ENCODE measurements at regions not wholly inside any gene's neighbourhood (a gene's known extent, or its start where the extent isn't known, plus 50 kb on each side); places are given as distances from the start of the nearest gene placed in this dataset.
"Not testable (repeated sequence)": the region's sequence is repeated elsewhere in the genome, so short reads cannot be mapped to it uniquely, and the experiment has no call there.

GRCh38 chr2:191500566-191500883 lies 177.4 kb upstream of the NABP1 start:
- H3K4me3 ChIP-seq (ENCODE audit: low read length): no peak overlapping the region
- no peak overlapping the region for H3K9ac ChIP-seq (ENCODE audit: low read length)
- no peak overlapping the region for H3K27ac ChIP-seq (ENCODE audit: low read depth, low read length)
- H3K4me1 ChIP-seq (ENCODE audit: control insufficient read depth, insufficient read depth, low read length): no peaks in the 10 kb centered on the region
- H3K27me3 ChIP-seq (ENCODE audit: control insufficient read depth, insufficient read depth, low read length): no peaks in the 10 kb centered on the region
- H3K36me3 ChIP-seq (ENCODE audit: control insufficient read depth, insufficient read depth, low read length): no peaks in the 10 kb centered on the region

DNA sequence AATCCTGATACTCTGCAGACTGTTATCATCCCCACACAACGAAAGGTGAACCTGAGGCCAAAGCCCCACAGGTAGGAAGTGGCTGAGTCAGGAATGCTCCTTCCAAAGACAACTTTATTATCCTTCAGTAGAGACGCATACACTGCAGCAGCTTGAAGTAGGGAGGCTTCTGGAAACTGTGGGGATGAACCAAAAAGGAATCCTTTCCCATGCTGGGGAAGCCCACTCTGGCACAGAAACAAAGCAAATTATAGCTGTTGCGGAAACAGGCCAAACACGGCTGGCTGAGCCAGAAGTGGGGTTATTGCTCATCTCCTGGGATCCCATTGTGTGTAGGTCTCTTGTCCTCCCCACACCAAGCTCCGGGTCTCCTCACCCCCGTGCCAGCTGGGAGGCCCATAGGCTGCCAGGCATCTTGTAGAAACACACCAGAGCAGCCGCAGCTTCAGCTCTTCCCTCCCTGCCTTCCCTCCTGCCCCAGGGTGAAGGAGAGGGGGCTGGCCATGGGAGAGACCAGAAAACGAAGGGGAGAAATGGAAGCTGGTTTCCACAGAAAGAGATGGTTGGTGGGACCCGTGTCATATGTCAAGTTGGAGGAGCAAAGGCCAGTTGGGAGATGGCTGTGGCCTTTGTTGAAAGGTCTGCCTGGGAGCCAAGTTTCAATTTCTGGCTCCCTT lies 176.9 kb upstream of the NABP1 start:
- no peaks in the 10 kb centered on the region for H3K4me1 ChIP-seq (ENCODE audit: control insufficient read depth, insufficient read depth, low read length)
- H3K27ac ChIP-seq (ENCODE audit: low read depth, low read length): no peak overlapping the region

GRCh38 chr2:191501561-191502168 lies 176.3 kb upstream of the NABP1 start:
- no peaks in the 10 kb centered on the region for H3K4me1 ChIP-seq (ENCODE audit: control insufficient read depth, insufficient read depth, low read length)
- no peak overlapping the region for H3K27ac ChIP-seq (ENCODE audit: low read depth, low read length)
- no peak overlapping the region for H3K9ac ChIP-seq (ENCODE audit: low read length)
- H3K36me3 ChIP-seq (ENCODE audit: control insufficient read depth, insufficient read depth, low read length): no peaks in the 10 kb centered on the region
- no peaks in the 10 kb centered on the region for H3K27me3 ChIP-seq (ENCODE audit: control insufficient read depth, insufficient read depth, low read length)
- H3K4me3 ChIP-seq (ENCODE audit: low read length): no peak overlapping the region

More for the DNA sequence above, 176.9 kb upstream of the NABP1 start:
- no peaks in the 10 kb centered on the region for H3K27me3 ChIP-seq (ENCODE audit: control insufficient read depth, insufficient read depth, low read length)
- no peak overlapping the region for H3K9ac ChIP-seq (ENCODE audit: low read length)
- no peaks in the 10 kb centered on the region for H3K36me3 ChIP-seq (ENCODE audit: control insufficient read depth, insufficient read depth, low read length)
- H3K4me3 ChIP-seq (ENCODE audit: low read length): no peak overlapping the region

DNA sequence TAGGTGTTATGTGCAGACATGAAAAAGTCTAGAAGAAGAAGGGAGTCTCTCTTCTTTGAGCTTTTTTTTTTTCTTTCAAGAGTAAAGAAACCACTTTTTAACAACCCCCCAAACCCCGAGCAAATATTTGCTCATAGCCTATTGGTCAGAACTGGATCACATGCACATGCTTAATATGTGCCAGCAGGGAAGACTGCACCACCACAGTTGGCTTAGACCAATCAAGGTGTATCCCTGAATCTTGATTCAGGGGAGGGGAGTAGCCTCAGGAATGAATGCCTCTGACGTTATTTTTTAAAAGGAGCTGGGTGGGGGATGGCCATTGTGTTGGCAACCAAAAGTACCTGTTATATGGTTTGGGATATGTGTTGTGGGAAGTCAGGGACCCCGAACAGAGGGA lies 171.4 kb upstream of the NABP1 start:
- Histone ChIP-seq H3K4me1 (ENCODE audit: control insufficient read depth, insufficient read depth, low read length) (no peaks in the 10 kb centered on the region), H3K27me3 (ENCODE audit: control insufficient read depth, insufficient read depth, low read length) (no peaks in the 10 kb centered on the region), H3K4me3 (ENCODE audit: low read length) (no peak overlapping the region), H3K36me3 (ENCODE audit: control insufficient read depth, insufficient read depth, low read length) (no peaks in the 10 kb centered on the region), H3K9ac (ENCODE audit: low read length) (no peak overlapping the region), H3K27ac (ENCODE audit: low read depth, low read length) (no peak overlapping the region)

GRCh38 chr2:191507252-191507853 lies 170.6 kb upstream of the NABP1 start:
- H3K36me3 ChIP-seq (ENCODE audit: control insufficient read depth, insufficient read depth, low read length); H3K9ac ChIP-seq (ENCODE audit: low read length); H3K4me1 ChIP-seq (ENCODE audit: control insufficient read depth, insufficient read depth, low read length); H3K27me3 ChIP-seq (ENCODE audit: control insufficient read depth, insufficient read depth, low read length); H3K27ac ChIP-seq (ENCODE audit: low read depth, low read length); H3K4me3 ChIP-seq (ENCODE audit: low read length): not testable (repeated sequence)

DNA sequence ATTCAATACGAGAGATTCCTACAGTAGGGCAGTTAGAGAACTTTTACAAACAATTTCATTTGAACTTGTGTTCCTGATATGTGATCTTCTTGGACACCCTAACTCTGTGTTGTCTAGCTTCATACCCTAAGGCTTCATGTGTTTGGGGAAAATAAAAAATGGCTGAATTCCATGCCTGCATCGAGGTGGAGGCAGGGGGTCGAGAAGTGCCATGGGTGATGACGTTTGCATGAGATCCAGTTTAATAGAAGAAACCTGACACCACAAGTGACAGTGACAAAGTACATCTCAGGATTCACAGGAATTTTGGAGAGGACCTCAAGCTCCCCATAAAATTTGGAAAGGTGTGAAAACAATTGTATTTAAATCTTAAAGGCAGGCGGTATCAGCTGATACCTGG lies 169.2 kb upstream of the NABP1 start:
- no peak overlapping the region for H3K27ac ChIP-seq (ENCODE audit: low read depth, low read length)
- no peak overlapping the region for H3K9ac ChIP-seq (ENCODE audit: low read length)

GRCh38 chr2:191512216-191512835 lies 165.6 kb upstream of the NABP1 start:
- no peaks in the 10 kb centered on the region for H3K4me1 ChIP-seq (ENCODE audit: control insufficient read depth, insufficient read depth, low read length)
- H3K4me3 ChIP-seq (ENCODE audit: low read length): no peak overlapping the region
- H3K27ac ChIP-seq (ENCODE audit: low read depth, low read length): no peak overlapping the region
- no peaks in the 10 kb centered on the region for H3K36me3 ChIP-seq (ENCODE audit: control insufficient read depth, insufficient read depth, low read length)
- H3K27me3 ChIP-seq (ENCODE audit: control insufficient read depth, insufficient read depth, low read length): no peaks in the 10 kb centered on the region
- H3K9ac ChIP-seq (ENCODE audit: low read length): no peak overlapping the region

More for the DNA sequence above, 169.2 kb upstream of the NABP1 start:
- Histone ChIP-seq H3K4me3 (ENCODE audit: low read length) (no peak overlapping the region), H3K27me3 (ENCODE audit: control insufficient read depth, insufficient read depth, low read length) (no peaks in the 10 kb centered on the region), H3K4me1 (ENCODE audit: control insufficient read depth, insufficient read depth, low read length) (no peaks in the 10 kb centered on the region), H3K36me3 (ENCODE audit: control insufficient read depth, insufficient read depth, low read length) (no peaks in the 10 kb centered on the region)

GRCh38 chr2:191512874-191513273 lies 165.1 kb upstream of the NABP1 start:
- Histone ChIP-seq H3K36me3 (ENCODE audit: control insufficient read depth, insufficient read depth, low read length) (no peaks in the 10 kb centered on the region), H3K4me1 (ENCODE audit: control insufficient read depth, insufficient read depth, low read length) (no peaks in the 10 kb centered on the region), H3K4me3 (ENCODE audit: low read length) (no peak overlapping the region), H3K27ac (ENCODE audit: low read depth, low read length) (no peak overlapping the region), H3K9ac (ENCODE audit: low read length) (no peak overlapping the region), H3K27me3 (ENCODE audit: control insufficient read depth, insufficient read depth, low read length) (no peaks in the 10 kb centered on the region)

DNA sequence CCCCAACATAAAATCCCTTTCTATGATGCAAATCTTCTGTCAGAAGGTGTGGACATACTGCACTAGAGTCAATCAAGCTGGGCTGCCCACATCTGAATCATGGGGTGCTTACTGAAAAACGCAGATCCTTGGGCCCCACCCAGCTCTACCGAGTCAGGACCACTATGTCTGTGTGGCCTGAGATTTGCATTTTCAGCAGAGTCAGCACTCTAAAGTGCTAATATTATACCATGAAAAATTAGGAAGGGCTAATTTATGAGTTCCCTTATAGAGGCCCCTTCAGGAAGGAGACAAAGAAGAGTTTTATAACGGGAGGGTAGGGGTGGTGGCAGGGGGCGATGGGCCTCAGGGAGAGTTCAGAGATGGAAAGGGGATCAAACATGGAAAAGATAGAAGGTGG lies 163.3 kb upstream of the NABP1 start:
- no peaks in the 10 kb centered on the region for H3K4me1 ChIP-seq (ENCODE audit: control insufficient read depth, insufficient read depth, low read length)
- no peaks in the 10 kb centered on the region for H3K27me3 ChIP-seq (ENCODE audit: control insufficient read depth, insufficient read depth, low read length)
- H3K9ac ChIP-seq (ENCODE audit: low read length): no peak overlapping the region
- H3K27ac ChIP-seq (ENCODE audit: low read depth, low read length): no peak overlapping the region
- no peak overlapping the region for H3K4me3 ChIP-seq (ENCODE audit: low read length)
- no peaks in the 10 kb centered on the region for H3K36me3 ChIP-seq (ENCODE audit: control insufficient read depth, insufficient read depth, low read length)

DNA sequence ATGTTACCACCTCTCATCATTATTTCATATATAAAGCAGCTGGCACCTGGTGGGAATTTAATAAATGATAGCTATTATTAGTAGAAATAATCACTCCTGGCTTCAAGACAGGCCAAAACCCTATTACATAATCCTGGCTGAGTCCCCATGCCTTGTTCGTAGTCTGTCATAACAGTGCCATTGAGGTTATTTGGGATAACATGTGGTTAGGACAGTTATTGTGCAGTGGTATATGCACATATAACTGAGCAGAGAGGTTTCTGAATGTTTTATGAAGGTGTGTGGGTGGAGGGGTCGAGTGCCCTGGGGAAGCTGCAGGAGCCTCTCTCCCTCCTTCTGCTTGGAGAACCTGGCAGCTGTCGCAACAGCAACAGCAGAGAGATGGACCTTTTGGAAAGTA lies 162.4 kb upstream of the NABP1 start:
- no peaks in the 10 kb centered on the region for H3K36me3 ChIP-seq (ENCODE audit: control insufficient read depth, insufficient read depth, low read length)
- H3K4me1 ChIP-seq (ENCODE audit: control insufficient read depth, insufficient read depth, low read length): no peaks in the 10 kb centered on the region
- no peak overlapping the region for H3K27ac ChIP-seq (ENCODE audit: low read depth, low read length)
- H3K9ac ChIP-seq (ENCODE audit: low read length): no peak overlapping the region
- no peak overlapping the region for H3K4me3 ChIP-seq (ENCODE audit: low read length)
- H3K27me3 ChIP-seq (ENCODE audit: control insufficient read depth, insufficient read depth, low read length): no peaks in the 10 kb centered on the region

DNA sequence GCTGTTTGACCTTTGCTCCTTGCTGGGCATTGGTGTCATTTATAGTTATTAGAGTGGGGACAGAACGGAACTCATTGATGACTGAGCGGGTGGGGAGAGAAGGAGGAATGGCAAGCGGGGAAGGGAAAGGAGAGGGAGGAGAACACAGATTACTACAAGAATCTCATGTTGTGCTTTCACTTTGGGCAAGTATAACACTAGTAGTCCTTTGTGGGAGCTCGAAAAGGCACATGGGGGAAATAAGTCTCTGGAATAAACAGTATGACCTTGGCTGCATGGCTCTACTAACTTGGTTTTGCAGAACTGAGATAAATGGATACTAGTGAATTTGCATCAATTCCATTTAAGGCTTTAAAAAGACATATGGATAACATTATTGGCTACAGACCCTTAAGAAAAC lies 161.7 kb upstream of the NABP1 start:
- no peaks in the 10 kb centered on the region for H3K27me3 ChIP-seq (ENCODE audit: control insufficient read depth, insufficient read depth, low read length)
- H3K4me3 ChIP-seq (ENCODE audit: low read length): no peak overlapping the region
- H3K9ac ChIP-seq (ENCODE audit: low read length): no peak overlapping the region
- no peak overlapping the region for H3K27ac ChIP-seq (ENCODE audit: low read depth, low read length)
- no peaks in the 10 kb centered on the region for H3K36me3 ChIP-seq (ENCODE audit: control insufficient read depth, insufficient read depth, low read length)
- no peaks in the 10 kb centered on the region for H3K4me1 ChIP-seq (ENCODE audit: control insufficient read depth, insufficient read depth, low read length)

GRCh38 chr2:191521608-191522208 lies 156.2 kb upstream of the NABP1 start:
- no peak overlapping the region for H3K4me3 ChIP-seq (ENCODE audit: low read length)
- no peaks in the 10 kb centered on the region for H3K36me3 ChIP-seq (ENCODE audit: control insufficient read depth, insufficient read depth, low read length)
- no peak overlapping the region for H3K9ac ChIP-seq (ENCODE audit: low read length)
- no peak overlapping the region for H3K27ac ChIP-seq (ENCODE audit: low read depth, low read length)
- H3K27me3 ChIP-seq (ENCODE audit: control insufficient read depth, insufficient read depth, low read length): no peaks in the 10 kb centered on the region
- H3K4me1 ChIP-seq (ENCODE audit: control insufficient read depth, insufficient read depth, low read length): no peaks in the 10 kb centered on the region

Measured in rectal smooth muscle tissue (tissue), 1 donor.